Stomach (tissue), 8 donors: ENCODE measurements at regions not wholly inside any gene's neighbourhood (a gene's known extent, or its start where the extent isn't known, plus 50 kb on each side); places are given as distances from the start of the nearest gene placed in this dataset.

Experiments used
- DNase-seq, 2 donors: peaks; one replicate each; pipeline versions ENCODE4 v3.0.0 to v3.0.0-alpha.2; 2013 to 2019
- H3K27ac ChIP-seq, 5 donors: fragments of 200-600 bp in 4 of 5; sonication (generic) in 4 of 5; one replicate each; pipeline ENCODE4 v1.5.1; 2013 to 2019; ENCODE audit warnings: mild to moderate bottlenecking in 1 of 5, moderate library complexity in 1 of 5
- H3K27me3 ChIP-seq, 3 donors: fragments of 200-600 bp; sonication (generic); one replicate each; pipeline ENCODE4 v1.5.1; 2017 to 2019; ENCODE audit warnings: mixed run types in 1 of 3
- H3K36me3 ChIP-seq, 4 donors: fragments of 200-600 bp; sonication (generic); 1 replicate in 3 of 4; 2 replicates in 1 of 4; pipeline ENCODE4 v1.5.1; 2016 to 2019
- H3K4me1 ChIP-seq, 4 donors: fragments of 200-600 bp; sonication (generic); one replicate each; pipeline ENCODE4 v1.5.1; 2016 to 2019
- H3K4me3 ChIP-seq, 4 donors: fragments of 200-600 bp; sonication (generic) in 3 of 4; one replicate each; pipeline ENCODE4 v1.5.1; 2016 to 2019; ENCODE audit warnings: mild to moderate bottlenecking in 1 of 4
- H3K9me3 ChIP-seq, 4 donors: fragments of 200-600 bp; sonication (generic); one replicate each; pipeline ENCODE4 v1.5.1; 2016 to 2019
- EP300 ChIP-seq: sonication (generic); formaldehyde crosslinking; IDR thresholded peaks from one replicate; pipeline ENCODE4 v1.6.1; 2017; ENCODE audit warnings: antibody characterized with exemption
- POLR2A ChIP-seq, 4 donors: fragments of 450-650 bp; IDR thresholded peaks; one replicate each; pipeline ENCODE4 v1.6.1; 2016; ENCODE audit warnings: antibody characterized with exemption in 4 of 4, control low read depth in 2 of 4, mild to moderate bottlenecking in 1 of 4, moderate library complexity in 1 of 4
- POLR2AphosphoS5 ChIP-seq, 3 donors: sonication (generic); formaldehyde crosslinking; IDR thresholded peaks; one replicate each; pipeline ENCODE4 v1.6.1; 2016; ENCODE audit warnings: antibody characterized with exemption in 3 of 3
- WGBS, 5 donors: extraction: QIAGEN DNeasy Blood & Tissue Kit in 3 of 5; methylation state at CpG; one replicate each; pipeline versions ENCODE4 v1.1.5 to v1.1.7; 2013 to 2018; 5-methylcytosine and 5-hydroxymethylcytosine counted together
- intact Hi-C: fragments of 100-400 bp; cut with DNase I; formaldehyde crosslinking; loops from one replicate; pipeline ENCODE4 v1.15.1; 2023; ENCODE audit warnings: low total_unique reads
- TF ChIP-seq, protein P1 (sequence below), 7 experiments: fragments of 450-650 bp in 4 of 7; fragments of 200-600 bp in 3 of 7; sonication (generic) in 3 of 7; IDR thresholded peaks; one replicate each; pipeline ENCODE4 v1.5.1; 2016 to 2019; ENCODE audit warnings: antibody characterized with exemption in 7 of 7, control low read depth in 2 of 7, mild to moderate bottlenecking in 1 of 7
- donor health status: healthy with polysubstance abuse.
- donor health status: Bipolar disorder and iron deficiency.
- donor health status: healthy.

- 87 to 92% (median 89%) methylated on average over 17 of the region's 17 CpGs for WGBS, 5 donors
- DNase-seq = no peak
- H3K36me3 ChIP-seq = peaks cover 9 to 60% (median 48%) of the 10 kb centered on the region in 4 donors
- no peaks in the 10 kb centered on the region for H3K4me1 ChIP-seq
- H3K27ac ChIP-seq = no peak overlapping the region
- no peaks in the 10 kb centered on the region for H3K9me3 ChIP-seq
- no peak overlapping the region for H3K4me3 ChIP-seq
- intact Hi-C loops = no loop called here
- no peak for TF ChIP-seq EP300
- no peaks in the 10 kb centered on the region for H3K27me3 ChIP-seq
These were observed 71.3 kb downstream of the PTPRS start for GRCh38 chr19:5269279-5269678.

DNA sequence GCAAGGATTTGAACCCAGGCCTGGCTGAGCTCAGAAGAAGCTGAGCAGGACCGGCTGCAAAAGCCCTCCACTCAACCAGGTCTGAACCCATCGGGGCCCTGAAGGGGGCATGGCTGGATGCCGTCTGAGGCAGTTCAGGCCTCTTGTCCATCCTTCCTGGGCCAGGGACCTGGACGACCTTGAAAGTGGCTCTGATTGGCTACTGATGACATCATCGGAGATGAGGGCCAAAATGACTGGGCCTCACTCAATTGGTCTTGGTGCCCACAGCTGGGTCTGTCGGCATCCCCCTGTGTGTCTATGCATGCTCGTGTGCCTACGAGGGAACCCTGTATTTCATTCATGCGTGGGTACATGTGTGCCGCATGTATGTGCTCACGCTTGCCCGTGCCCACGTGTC lies 71.8 kb downstream of the PTPRS start:
- intact Hi-C loops = no loop called here
- no peak for DNase-seq
- 86 to 95% (median 89%) methylated on average over 7 to 13 of the region's 13 CpGs for WGBS, 5 donors
- TF ChIP-seq POLR2A (IDR thresholded peaks at IDR 0.05) (no peak), POLR2AphosphoS5 (IDR thresholded peaks at IDR 0.05) (no peak), EP300 (no peak)
- TF ChIP-seq, protein P1, sequence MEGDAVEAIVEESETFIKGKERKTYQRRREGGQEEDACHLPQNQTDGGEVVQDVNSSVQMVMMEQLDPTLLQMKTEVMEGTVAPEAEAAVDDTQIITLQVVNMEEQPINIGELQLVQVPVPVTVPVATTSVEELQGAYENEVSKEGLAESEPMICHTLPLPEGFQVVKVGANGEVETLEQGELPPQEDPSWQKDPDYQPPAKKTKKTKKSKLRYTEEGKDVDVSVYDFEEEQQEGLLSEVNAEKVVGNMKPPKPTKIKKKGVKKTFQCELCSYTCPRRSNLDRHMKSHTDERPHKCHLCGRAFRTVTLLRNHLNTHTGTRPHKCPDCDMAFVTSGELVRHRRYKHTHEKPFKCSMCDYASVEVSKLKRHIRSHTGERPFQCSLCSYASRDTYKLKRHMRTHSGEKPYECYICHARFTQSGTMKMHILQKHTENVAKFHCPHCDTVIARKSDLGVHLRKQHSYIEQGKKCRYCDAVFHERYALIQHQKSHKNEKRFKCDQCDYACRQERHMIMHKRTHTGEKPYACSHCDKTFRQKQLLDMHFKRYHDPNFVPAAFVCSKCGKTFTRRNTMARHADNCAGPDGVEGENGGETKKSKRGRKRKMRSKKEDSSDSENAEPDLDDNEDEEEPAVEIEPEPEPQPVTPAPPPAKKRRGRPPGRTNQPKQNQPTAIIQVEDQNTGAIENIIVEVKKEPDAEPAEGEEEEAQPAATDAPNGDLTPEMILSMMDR (IDR thresholded peaks at IDR 0.05) = no peak
- Histone ChIP-seq H3K4me3 (no peak overlapping the region), H3K4me1 (no peaks in the 10 kb centered on the region), H3K27me3 (no peaks in the 10 kb centered on the region), H3K36me3 (peaks cover 6 to 60% (median 48%) of the 10 kb centered on the region in 4 donors), H3K27ac (no peak overlapping the region), H3K9me3 (no peaks in the 10 kb centered on the region)

DNA sequence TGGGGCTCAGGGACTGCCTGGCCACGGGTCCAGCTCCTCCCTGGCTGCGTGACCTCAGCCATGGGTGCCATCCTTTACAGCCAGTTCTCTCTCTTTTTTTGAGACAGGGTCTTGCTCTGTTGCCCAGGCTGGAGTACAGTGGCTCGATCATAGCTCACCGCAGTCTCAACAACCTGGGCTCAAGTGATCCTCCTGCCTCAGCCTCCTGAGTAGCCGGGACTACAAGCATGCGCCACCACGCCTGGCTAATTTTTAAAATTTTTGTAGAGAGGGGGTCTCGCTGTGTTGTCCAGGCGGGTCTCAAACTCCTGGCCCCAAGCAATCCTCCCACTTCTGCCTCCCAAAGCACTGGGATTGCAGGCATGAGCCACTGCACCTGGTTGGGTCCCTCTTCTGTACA lies 75.4 kb downstream of the PTPRS start:
- no peaks in the 10 kb centered on the region for H3K4me1 ChIP-seq
- intact Hi-C loops = no loop called here
- TF ChIP-seq POLR2AphosphoS5 (IDR thresholded peaks at IDR 0.05) = no peak
- no peaks in the 10 kb centered on the region for H3K9me3 ChIP-seq
- H3K27ac ChIP-seq = no peak overlapping the region
- no peaks in the 10 kb centered on the region for H3K27me3 ChIP-seq
- H3K36me3 ChIP-seq = peaks cover 9 to 61% (median 48%) of the 10 kb centered on the region in 4 donors
- no peak overlapping the region for H3K4me3 ChIP-seq
- no peak for DNase-seq
- WGBS, 5 donors = 84 to 89% (median 85%) methylated on average over 8 to 9 of the region's 9 CpGs

GRCh38 chr19:5264453-5264852 lies 76.2 kb downstream of the PTPRS start:
- Histone ChIP-seq H3K27me3 (no peaks in the 10 kb centered on the region), H3K9me3 (no peaks in the 10 kb centered on the region), H3K27ac (no peak overlapping the region), H3K4me1 (no peaks in the 10 kb centered on the region), H3K36me3 (peaks cover 9 to 64% (median 48%) of the 10 kb centered on the region in 4 donors), H3K4me3 (no peak overlapping the region)
- intact Hi-C loops = no loop called here
- TF ChIP-seq, protein P1 (IDR thresholded peaks at IDR 0.05) = no peak
- no peak for TF ChIP-seq EP300
- no peak for TF ChIP-seq POLR2A (IDR thresholded peaks at IDR 0.05)
- no peak for TF ChIP-seq POLR2AphosphoS5 (IDR thresholded peaks at IDR 0.05)
- WGBS, 5 donors = 89 to 94% (median 92%) methylated on average over 7 of the region's 7 CpGs
- DNase-seq = no peak

- Histone ChIP-seq H3K4me3 (no peak overlapping the region), H3K4me1 (no peaks in the 10 kb centered on the region), H3K27ac (no peak overlapping the region), H3K9me3 (no peaks in the 10 kb centered on the region), H3K27me3 (no peaks in the 10 kb centered on the region), H3K36me3 (peaks cover 9 to 64% (median 53%) of the 10 kb centered on the region in 4 donors)
- no peak for TF ChIP-seq POLR2AphosphoS5 (IDR thresholded peaks at IDR 0.05)
- TF ChIP-seq EP300 = no peak
- TF ChIP-seq, protein P1 (IDR thresholded peaks at IDR 0.05) = no peak
- no peak for TF ChIP-seq POLR2A (IDR thresholded peaks at IDR 0.05)
- DNase-seq = no peak
- intact Hi-C loops = no loop called here
- 84 to 89% (median 89%) methylated on average over 8 to 23 of the region's 23 CpGs for WGBS, 5 donors
These were observed 77.0 kb downstream of the PTPRS start for GRCh38 chr19:5263615-5264014.
